ENCODE measurements at regions not wholly inside any gene's neighbourhood (a gene's known extent, or its start where the extent isn't known, plus 50 kb on each side); places are given as distances from the start of the nearest gene placed in this dataset.

- no peaks in the 10 kb centered on the region for H3K4me1 ChIP-seq (ENCODE audit: control insufficient read depth in 1 of 2, insufficient read depth in 2 of 2, low read length in 2 of 2)
- DNase-seq (ENCODE audit: low read depth, low spot score): no peak
- ChIA-PET POLR2A (no interaction called here), CTCF (no interaction called here), RAD21 (ENCODE audit: low non-redundant PET in 1 of 2, low total read pairs in 2 of 2, uncharacterized antibody in 2 of 2, unreplicated experiment in 2 of 2) (no interaction called here)
- H2AFZ ChIP-seq (ENCODE audit: low read depth, low read length, poor library complexity, severe bottlenecking): no peak overlapping the region
- no TSS peak for BruUV-seq (replicated peaks)
- intact Hi-C loops (cut with micrococcal nuclease): no loop called here
- H3K9ac ChIP-seq (ENCODE audit: low read length): no peak overlapping the region
- H4K20me1 ChIP-seq (ENCODE audit: insufficient read depth): no peaks in the 10 kb centered on the region
- no peaks in the 10 kb centered on the region for H3K27me3 ChIP-seq (ENCODE audit: insufficient read depth, low read length)
- TF ChIP-seq EGR1 (IDR thresholded peaks at IDR 0.05; ENCODE audit: low read depth): no peak
- no peak for TF ChIP-seq ELF1 (IDR thresholded peaks at IDR 0.05; ENCODE audit: borderline replicate concordance, low read depth)
- no peak for TF ChIP-seq CBX3 (IDR thresholded peaks at IDR 0.05; ENCODE audit: low read depth)
- TF ChIP-seq SRF (IDR thresholded peaks at IDR 0.05; ENCODE audit: low read depth): no peak
- no peak for TF ChIP-seq JUND (IDR thresholded peaks at IDR 0.05)
- TF ChIP-seq EZH2 (IDR thresholded peaks at IDR 0.05): no peak
- TF ChIP-seq, protein P1, sequence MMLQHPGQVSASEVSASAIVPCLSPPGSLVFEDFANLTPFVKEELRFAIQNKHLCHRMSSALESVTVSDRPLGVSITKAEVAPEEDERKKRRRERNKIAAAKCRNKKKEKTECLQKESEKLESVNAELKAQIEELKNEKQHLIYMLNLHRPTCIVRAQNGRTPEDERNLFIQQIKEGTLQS (IDR thresholded peaks at IDR 0.05): no peak
- no peak for TF ChIP-seq YY1 (IDR thresholded peaks at IDR 0.05; ENCODE audit: extremely low read depth, insufficient replicate concordance, low read depth, low read length)
- TF ChIP-seq SP1 (IDR thresholded peaks at IDR 0.05; ENCODE audit: low read depth): no peak
- TF ChIP-seq REST (IDR thresholded peaks at IDR 0.05; ENCODE audit: low read depth): no peak
- no peak for TF ChIP-seq POLR2AphosphoS5 (IDR thresholded peaks at IDR 0.05; ENCODE audit: low read depth, low read length)
- no peak for TF ChIP-seq ZNF274 (IDR thresholded peaks at IDR 0.05; ENCODE audit: low read depth, low read length)
- TF ChIP-seq ZBTB33 (IDR thresholded peaks at IDR 0.05; ENCODE audit: extremely low read depth, insufficient replicate concordance, low read length): no peak
- TF ChIP-seq CEBPB (IDR thresholded peaks at IDR 0.05; ENCODE audit: low read depth): no peak
- TF ChIP-seq POLR2A (IDR thresholded peaks at IDR 0.05; ENCODE audit: borderline replicate concordance, extremely low read depth, insufficient read depth, insufficient read length): no peak
- no peak for TF ChIP-seq CTCF (IDR thresholded peaks at IDR 0.05 in 2 of 3, conservative IDR thresholded peaks at IDR 0.05 in 1 of 3; ENCODE audit: borderline replicate concordance in 1 of 3, insufficient read depth in 1 of 3, low read depth in 2 of 3, low read length in 2 of 3)
- H3K36me3 ChIP-seq (ENCODE audit: control insufficient read depth in 1 of 2, insufficient read depth in 2 of 2, low read length in 2 of 2): no peaks in the 10 kb centered on the region
- no peaks in the 10 kb centered on the region for H3K9me2 ChIP-seq (ENCODE audit: insufficient read depth)
- no peak for ATAC-seq
- no peak overlapping the region for H3K4me2 ChIP-seq (ENCODE audit: low read length)
- no peak overlapping the region for H3K27ac ChIP-seq (ENCODE audit: low read depth, low read length)
- no peaks in the 10 kb centered on the region for H3K9me3 ChIP-seq (ENCODE audit: control insufficient read depth in 1 of 2, insufficient read depth in 1 of 2, low read depth in 1 of 2, low read length in 2 of 2)
- H3K79me2 ChIP-seq (ENCODE audit: insufficient read depth, low read length): no peaks in the 10 kb centered on the region
- no peak overlapping the region for H3K4me3 ChIP-seq (replicated peaks in 1 of 2; ENCODE audit: low read depth in 1 of 2, low read length in 2 of 2)
Observed at GRCh38 chr14:101022121-101022520, 118.6 kb upstream of the RTL1 start.
